GM12878 (cell line): ENCODE measurements at regions not wholly inside any gene's neighbourhood (a gene's known extent, or its start where the extent isn't known, plus 50 kb on each side); places are given as distances from the start of the nearest gene placed in this dataset.

Experiments
- EGR1 ChIP-seq, 2 experiments: IDR thresholded peaks; 1 replicate in 1 of 2; 2 replicates in 1 of 2; pipeline ENCODE4 v1.6.1; 2011 to 2012; ENCODE audit warnings: low read depth in 2 of 2, low read length in 2 of 2, borderline replicate concordance in 1 of 2, mild to moderate bottlenecking in 1 of 2, moderate library complexity in 1 of 2
- REST ChIP-seq: IDR thresholded peaks from 2 replicates; pipeline ENCODE4 v1.6.1; 2012; ENCODE audit warnings: mild to moderate bottlenecking, low read depth, low read length

DNA sequence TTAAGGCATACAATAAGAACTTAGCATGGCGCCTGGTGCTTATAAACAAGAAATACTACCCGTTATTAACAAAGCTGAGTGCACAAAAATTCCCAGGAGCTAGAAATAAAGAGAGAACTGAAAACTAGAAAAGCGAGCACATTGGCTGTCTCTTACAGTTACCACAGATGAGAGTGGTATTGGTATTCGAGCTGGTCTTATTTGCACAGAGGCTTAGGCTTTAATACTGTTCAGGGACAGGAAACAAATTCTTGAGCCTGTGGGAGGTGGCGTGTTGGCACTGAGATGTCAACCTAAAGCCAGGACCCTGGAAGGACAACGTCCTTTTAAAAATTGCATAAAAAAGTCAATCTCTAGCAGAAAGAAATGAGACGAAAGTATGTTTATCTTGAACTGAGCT lies 67.3 kb upstream of the IGFBP2 start:
- TF ChIP-seq EGR1 (IDR thresholded peaks at IDR 0.05; ENCODE audit: borderline replicate concordance in 1 of 2, low read depth in 2 of 2, low read length in 2 of 2) (no peak), REST (no peak)
